Gastroesophageal sphincter (tissue), 3 donors: ENCODE measurements at regions not wholly inside any gene's neighbourhood (a gene's known extent, or its start where the extent isn't known, plus 50 kb on each side); places are given as distances from the start of the nearest gene placed in this dataset.

Experiments
- CTCF ChIP-seq, 4 experiments: fragments of 200-600 bp in 2 of 4; fragments of 450-650 bp in 2 of 4; sonication (generic) in 1 of 4; IDR thresholded peaks; one replicate each; pipeline ENCODE4 v1.5.1; 2017 to 2019; ENCODE audit warnings: antibody characterized with exemption in 4 of 4, mild to moderate bottlenecking in 2 of 4, moderate library complexity in 2 of 4
- EP300 ChIP-seq: sonication (generic); formaldehyde crosslinking; IDR thresholded peaks from one replicate; pipeline ENCODE4 v1.6.1; 2017; ENCODE audit warnings: antibody characterized with exemption, mild to moderate bottlenecking
- POLR2A ChIP-seq, 2 donors: fragments of 450-650 bp; IDR thresholded peaks; one replicate each; pipeline ENCODE4 v1.6.1; 2017; ENCODE audit warnings: antibody characterized with exemption in 2 of 2, mild to moderate bottlenecking in 2 of 2, moderate library complexity in 1 of 2
- POLR2AphosphoS5 ChIP-seq: sonication (generic); formaldehyde crosslinking; IDR thresholded peaks from one replicate; pipeline ENCODE4 v1.6.1; 2017; ENCODE audit warnings: antibody characterized with exemption

- TF ChIP-seq CTCF (IDR thresholded peaks at IDR 0.05): no peak
- TF ChIP-seq POLR2AphosphoS5: no peak
- no peak for TF ChIP-seq POLR2A (IDR thresholded peaks at IDR 0.05)
- TF ChIP-seq EP300: no peak
These were observed 144.5 kb upstream of the SLC38A2 start for GRCh38 chr12:46516933-46517578.
